GM03348 (cell line): ENCODE measurements at regions not wholly inside any gene's neighbourhood (a gene's known extent, or its start where the extent isn't known, plus 50 kb on each side); places are given as distances from the start of the nearest gene placed in this dataset.

Experiments used
- DNase-seq: peaks from one replicate; pipeline ENCODE4 v3.0.0; 2012; ENCODE audit warnings: low spot score

- no peak for DNase-seq
Measured at GRCh38 chr15:94749811-94750617, 518.7 kb downstream of the MCTP2 start.

GRCh38 chr15:94760348-94760747 lies 529.0 kb downstream of the MCTP2 start:
- no peak for DNase-seq

GRCh38 chr15:94761574-94761973 lies 530.2 kb downstream of the MCTP2 start:
- DNase-seq = no peak

GRCh38 chr15:94769089-94769488 lies 537.7 kb downstream of the MCTP2 start:
- no peak for DNase-seq

GRCh38 chr15:94770199-94770598 lies 538.8 kb downstream of the MCTP2 start:
- no peak for DNase-seq

- DNase-seq = no peak
Measured at GRCh38 chr15:94777037-94777436, 545.7 kb downstream of the MCTP2 start.

- no peak for DNase-seq
Measured at GRCh38 chr15:94778840-94779239, 547.5 kb downstream of the MCTP2 start.

- DNase-seq = no peak
Measured at GRCh38 chr15:94780166-94780565, 548.8 kb downstream of the MCTP2 start.

GRCh38 chr15:94785091-94785490 lies 553.7 kb downstream of the MCTP2 start:
- DNase-seq = no peak

GRCh38 chr15:94791008-94791407 lies 559.6 kb downstream of the MCTP2 start:
- DNase-seq = no peak

GRCh38 chr15:94791510-94791909 lies 560.1 kb downstream of the MCTP2 start:
- no peak for DNase-seq

GRCh38 chr15:94792196-94792595 lies 560.8 kb downstream of the MCTP2 start:
- no peak for DNase-seq

- no peak for DNase-seq
Measured at GRCh38 chr15:94793207-94793606, 561.8 kb downstream of the MCTP2 start.

- no peak for DNase-seq
Measured at GRCh38 chr15:94793641-94794040, 562.3 kb downstream of the MCTP2 start.

GRCh38 chr15:94804613-94805012 lies 573.3 kb downstream of the MCTP2 start:
- DNase-seq = no peak

- no peak for DNase-seq
Measured at GRCh38 chr15:94815110-94815731, 583.9 kb downstream of the MCTP2 start.

- no peak for DNase-seq
Measured at GRCh38 chr15:94815914-94816313, 584.6 kb downstream of the MCTP2 start.

- no peak for DNase-seq
Measured at GRCh38 chr15:94829887-94830884, 598.8 kb downstream of the MCTP2 start.

- DNase-seq = no peak
Measured at GRCh38 chr15:94834000-94834399, 602.6 kb downstream of the MCTP2 start.

GRCh38 chr15:94834494-94834893 lies 603.1 kb downstream of the MCTP2 start:
- no peak for DNase-seq

- DNase-seq = no peak
Measured at GRCh38 chr15:94838281-94838680, 606.9 kb downstream of the MCTP2 start.
